OCI-LY1 (cell line): ENCODE measurements at regions not wholly inside any gene's neighbourhood (a gene's known extent, or its start where the extent isn't known, plus 50 kb on each side); places are given as distances from the start of the nearest gene placed in this dataset.

Experiments
- H2AFZ ChIP-seq: fragments of 200-600 bp; sonication (generic), shearing (Covaris generic); 2 replicates; pipeline ENCODE4 v1.6.0; 2014; ENCODE audit warnings: antibody characterized with exemption, mild to moderate bottlenecking, low read length
- H3F3A ChIP-seq: fragments of 200-600 bp; sonication (generic), shearing (Covaris generic); 2 replicates; pipeline ENCODE4 v1.6.0; 2014; ENCODE audit warnings: mild to moderate bottlenecking, antibody characterized with exemption, low read length, moderate library complexity; ENCODE audit not compliant: insufficient read depth
- H3K27ac ChIP-seq: fragments of 200-600 bp; sonication (generic); 2 replicates; pipeline ENCODE4 v1.5.1; 2014; ENCODE audit warnings: low read length, mixed run types, mild to moderate bottlenecking, low read depth; ENCODE audit not compliant: poor library complexity, severe bottlenecking
- H3K27me3 ChIP-seq: fragments of 200-600 bp; sonication (generic); 2 replicates; pipeline ENCODE4 v1.6.0; 2014; ENCODE audit warnings: antibody characterized with exemption, mild to moderate bottlenecking, low read length, moderate library complexity; ENCODE audit not compliant: insufficient read depth
- H3K36me3 ChIP-seq: fragments of 200-600 bp; sonication (generic); 2 replicates; pipeline ENCODE4 v1.6.1; 2014; ENCODE audit warnings: mild to moderate bottlenecking, antibody characterized with exemption, low read length, moderate library complexity, mixed read lengths; ENCODE audit not compliant: insufficient read depth
- H3K4me1 ChIP-seq: fragments of 200-600 bp; sonication (generic); 2 replicates; pipeline ENCODE4 v1.5.1; 2014; ENCODE audit warnings: mild to moderate bottlenecking, low read length, moderate library complexity; ENCODE audit not compliant: insufficient read depth, severe bottlenecking
- H3K4me2 ChIP-seq: fragments of 200-600 bp; sonication (generic), shearing (Covaris generic); 2 replicates; pipeline ENCODE4 v1.6.1; 2014; ENCODE audit warnings: low read length
- H3K4me3 ChIP-seq: fragments of 200-600 bp; sonication (generic); 2 replicates; pipeline ENCODE4 v1.5.1; 2014; ENCODE audit warnings: low read length, low read depth, mild to moderate bottlenecking, mixed read lengths; ENCODE audit not compliant: poor library complexity, severe bottlenecking
- H3K79me2 ChIP-seq: fragments of 200-600 bp; shearing (Covaris generic); 2 replicates; pipeline ENCODE4 v1.6.1; 2016; ENCODE audit warnings: mixed run types, low read length, mixed read lengths; ENCODE audit not compliant: insufficient read depth
- H3K9ac ChIP-seq: fragments of 200-600 bp; sonication (generic), shearing (Covaris generic); 2 replicates; pipeline ENCODE4 v1.6.1; 2014; ENCODE audit warnings: mild to moderate bottlenecking, low read length, mixed read lengths
- H3K9me2 ChIP-seq: fragments of 200-600 bp; sonication (generic), shearing (Covaris generic); 2 replicates; pipeline ENCODE4 v1.6.1; 2014; ENCODE audit warnings: low read depth, mild to moderate bottlenecking, low read length, mixed read lengths
- H3K9me3 ChIP-seq: fragments of 200-600 bp; shearing (Covaris generic); 2 replicates; pipeline ENCODE4 v1.6.1; 2014; ENCODE audit warnings: low read length, mixed read lengths
- H4K20me1 ChIP-seq: fragments of 200-600 bp; sonication (generic), shearing (Covaris generic); 2 replicates; pipeline ENCODE4 v1.6.0; 2016; ENCODE audit warnings: mild to moderate bottlenecking, low read length; ENCODE audit not compliant: insufficient read depth
- EZH2 ChIP-seq: fragments of 200-600 bp; sonication (generic), shearing (Covaris generic); IDR thresholded peaks from 2 replicates; pipeline ENCODE4 v1.8.0; 2017; ENCODE audit warnings: borderline replicate concordance, mixed run types, mild to moderate bottlenecking, antibody characterized with exemption, low read length, moderate library complexity, mixed read lengths
- TF ChIP-seq, protein P1 (sequence below): fragments of 200-600 bp; sonication (generic), shearing (Covaris generic); IDR thresholded peaks from 2 replicates; pipeline ENCODE4 v1.5.1; 2017; ENCODE audit warnings: mild to moderate bottlenecking, antibody characterized with exemption, low read length, moderate library complexity, mixed read lengths

DNA sequence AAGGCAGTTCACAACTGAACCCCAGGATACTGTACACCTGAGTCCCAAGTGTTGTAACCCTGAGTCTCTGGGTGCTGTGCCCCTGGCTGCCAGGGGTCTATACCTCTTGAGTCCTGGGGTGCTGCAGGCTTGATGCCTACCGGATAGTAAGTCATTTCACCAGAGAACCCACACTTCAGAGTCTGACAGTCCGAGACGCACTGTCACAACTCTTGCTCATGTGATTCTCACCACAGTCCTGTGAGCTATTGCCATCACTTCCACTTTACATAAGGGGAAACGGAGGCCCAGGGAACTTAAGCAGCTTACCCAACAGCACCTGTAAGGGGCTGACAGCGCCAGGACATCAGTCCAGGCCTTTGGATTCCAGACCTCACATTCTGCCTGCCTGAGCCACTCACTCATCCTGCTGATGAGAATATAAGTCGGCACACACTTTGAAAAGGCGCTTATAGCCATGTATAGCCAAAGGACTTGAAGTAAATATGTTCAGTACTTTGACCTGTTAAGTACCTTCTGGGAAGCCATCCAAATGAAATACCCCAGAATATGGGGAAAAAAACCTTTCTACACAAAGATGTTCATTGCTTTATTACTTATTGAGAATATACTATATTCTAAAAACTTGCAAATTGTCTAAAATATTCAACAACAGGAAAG, 180.7 kb upstream of the ID2 start:
- H3K9ac ChIP-seq, result no peak overlapping the region
- H3K79me2 ChIP-seq, result no peaks in the 10 kb centered on the region
- no peak overlapping the region for H2AFZ ChIP-seq
- H3K9me3 ChIP-seq, result no peaks in the 10 kb centered on the region
- H3K27ac ChIP-seq, result no peak overlapping the region
- H4K20me1 ChIP-seq, result no peaks in the 10 kb centered on the region
- H3K36me3 ChIP-seq, result no peaks in the 10 kb centered on the region; the same call in 1 of the 2 replicates
- H3K27me3 ChIP-seq, result no peaks in the 10 kb centered on the region
- no peak overlapping the region for H3K4me3 ChIP-seq
- TF ChIP-seq EZH2, result no peak
- TF ChIP-seq, protein P1, sequence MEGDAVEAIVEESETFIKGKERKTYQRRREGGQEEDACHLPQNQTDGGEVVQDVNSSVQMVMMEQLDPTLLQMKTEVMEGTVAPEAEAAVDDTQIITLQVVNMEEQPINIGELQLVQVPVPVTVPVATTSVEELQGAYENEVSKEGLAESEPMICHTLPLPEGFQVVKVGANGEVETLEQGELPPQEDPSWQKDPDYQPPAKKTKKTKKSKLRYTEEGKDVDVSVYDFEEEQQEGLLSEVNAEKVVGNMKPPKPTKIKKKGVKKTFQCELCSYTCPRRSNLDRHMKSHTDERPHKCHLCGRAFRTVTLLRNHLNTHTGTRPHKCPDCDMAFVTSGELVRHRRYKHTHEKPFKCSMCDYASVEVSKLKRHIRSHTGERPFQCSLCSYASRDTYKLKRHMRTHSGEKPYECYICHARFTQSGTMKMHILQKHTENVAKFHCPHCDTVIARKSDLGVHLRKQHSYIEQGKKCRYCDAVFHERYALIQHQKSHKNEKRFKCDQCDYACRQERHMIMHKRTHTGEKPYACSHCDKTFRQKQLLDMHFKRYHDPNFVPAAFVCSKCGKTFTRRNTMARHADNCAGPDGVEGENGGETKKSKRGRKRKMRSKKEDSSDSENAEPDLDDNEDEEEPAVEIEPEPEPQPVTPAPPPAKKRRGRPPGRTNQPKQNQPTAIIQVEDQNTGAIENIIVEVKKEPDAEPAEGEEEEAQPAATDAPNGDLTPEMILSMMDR, result no peak
- no peak overlapping the region for H3K4me2 ChIP-seq
- H3K4me1 ChIP-seq, result peaks cover 2% of the 10 kb centered on the region
- H3F3A ChIP-seq, result no peaks in the 10 kb centered on the region
- H3K9me2 ChIP-seq, result no peaks in the 10 kb centered on the region

DNA sequence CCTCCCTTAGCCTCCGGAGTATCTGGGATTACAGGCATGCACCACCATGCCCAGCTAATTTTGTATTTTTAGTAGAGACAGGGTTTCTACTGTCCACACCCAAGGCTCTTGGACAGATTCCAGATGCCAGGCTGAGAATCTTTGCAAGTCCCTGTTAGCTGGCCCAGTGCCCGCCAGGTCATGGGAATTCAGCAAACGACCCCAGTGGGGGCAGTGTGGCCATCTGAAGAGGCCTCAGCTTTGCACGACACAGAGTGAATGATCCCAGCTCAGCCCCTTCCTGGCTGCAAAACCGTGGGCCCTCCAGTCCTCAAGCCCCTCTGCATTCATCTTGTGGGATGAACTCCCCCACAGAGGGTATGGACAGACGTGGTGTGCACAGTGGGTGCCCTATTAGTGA, 179.5 kb upstream of the ID2 start:
- Histone ChIP-seq H3K9me3 (no peaks in the 10 kb centered on the region), H3K27ac (no peak overlapping the region), H4K20me1 (no peaks in the 10 kb centered on the region), H3K27me3 (no peaks in the 10 kb centered on the region), H3K36me3 (peaks cover 5% of the 10 kb centered on the region; the same call in 1 of the 2 replicates), H3K9me2 (no peaks in the 10 kb centered on the region), H2AFZ (no peak overlapping the region), H3K4me1 (no peaks in the 10 kb centered on the region), H3K4me2 (no peak overlapping the region), H3F3A (no peaks in the 10 kb centered on the region), H3K79me2 (no peaks in the 10 kb centered on the region), H3K9ac (no peak overlapping the region), H3K4me3 (no peak overlapping the region)
- TF ChIP-seq, protein P1, result no peak
- no peak for TF ChIP-seq EZH2

DNA sequence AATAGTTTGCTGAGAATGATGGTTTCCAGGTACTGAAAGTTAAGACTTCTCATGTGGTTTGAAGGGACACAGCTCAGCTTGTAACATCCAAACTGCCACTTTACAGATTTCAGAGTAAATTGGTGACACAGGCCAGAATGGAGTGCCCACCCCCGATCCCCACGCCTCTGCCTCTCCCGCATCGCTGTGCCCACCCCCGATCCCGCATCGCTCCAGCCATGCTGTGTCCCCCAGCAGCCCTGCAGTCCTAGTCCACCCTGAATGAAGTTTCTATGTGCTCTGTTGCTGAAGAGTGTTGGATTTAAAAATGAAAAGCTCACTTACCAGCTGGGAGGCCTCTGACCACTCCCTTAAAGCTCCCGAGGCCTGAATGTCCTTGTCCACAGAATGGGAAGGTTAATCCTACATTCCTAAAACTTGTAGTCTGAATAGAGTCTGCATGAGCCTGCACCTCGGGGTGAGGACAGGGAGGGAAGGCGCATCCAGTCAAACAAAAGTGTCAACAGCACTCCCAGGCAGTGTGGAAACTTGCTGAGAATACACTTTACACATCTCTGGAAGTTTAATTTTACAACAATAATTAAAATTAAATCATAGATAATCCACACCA, 176.4 kb upstream of the ID2 start:
- peaks cover 29% of the 10 kb centered on the region for H3K36me3 ChIP-seq
- no peak for TF ChIP-seq EZH2
- TF ChIP-seq, protein P1, result no peak
- H3K27me3 ChIP-seq, result no peaks in the 10 kb centered on the region
- no peaks in the 10 kb centered on the region for H3K4me1 ChIP-seq
- H3F3A ChIP-seq, result no peaks in the 10 kb centered on the region
- H2AFZ ChIP-seq, result no peak overlapping the region
- no peak overlapping the region for H3K9ac ChIP-seq
- no peak overlapping the region for H3K27ac ChIP-seq
- peaks cover 16% of the 10 kb centered on the region for H3K9me3 ChIP-seq
- no peak overlapping the region for H3K4me2 ChIP-seq
- no peaks in the 10 kb centered on the region for H3K79me2 ChIP-seq
- no peaks in the 10 kb centered on the region for H4K20me1 ChIP-seq
- H3K4me3 ChIP-seq, result no peak overlapping the region
- H3K9me2 ChIP-seq, result no peaks in the 10 kb centered on the region
